ENCODE measurements at regions not wholly inside any gene's neighbourhood (a gene's known extent, or its start where the extent isn't known, plus 50 kb on each side); places are given as distances from the start of the nearest gene placed in this dataset.

DNA sequence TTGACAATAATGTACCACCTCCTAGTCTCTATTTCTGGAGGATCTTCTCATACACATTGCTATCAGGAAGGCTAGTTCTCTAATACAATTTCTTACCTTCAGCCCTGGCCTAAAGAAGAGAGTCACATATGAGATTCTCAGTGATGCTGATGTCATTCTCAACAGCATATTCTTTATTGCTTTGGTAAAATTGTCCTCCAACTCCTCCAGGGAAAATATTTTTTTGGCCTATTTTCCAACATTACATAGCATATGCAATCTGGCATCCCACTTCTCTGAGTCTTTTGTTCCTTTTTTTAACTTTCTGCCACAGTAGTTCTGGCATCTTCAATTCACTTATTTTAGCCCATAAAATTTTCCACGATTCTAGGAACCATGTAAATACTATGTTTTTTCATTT is 2363.1 kb downstream of the ARAP2 start:
- TF ChIP-seq TOX (CRISPR knock-in tag; IDR thresholded peaks at IDR 0.05; ENCODE audit: borderline replicate concordance), result no peak
- TF ChIP-seq, protein P1, sequence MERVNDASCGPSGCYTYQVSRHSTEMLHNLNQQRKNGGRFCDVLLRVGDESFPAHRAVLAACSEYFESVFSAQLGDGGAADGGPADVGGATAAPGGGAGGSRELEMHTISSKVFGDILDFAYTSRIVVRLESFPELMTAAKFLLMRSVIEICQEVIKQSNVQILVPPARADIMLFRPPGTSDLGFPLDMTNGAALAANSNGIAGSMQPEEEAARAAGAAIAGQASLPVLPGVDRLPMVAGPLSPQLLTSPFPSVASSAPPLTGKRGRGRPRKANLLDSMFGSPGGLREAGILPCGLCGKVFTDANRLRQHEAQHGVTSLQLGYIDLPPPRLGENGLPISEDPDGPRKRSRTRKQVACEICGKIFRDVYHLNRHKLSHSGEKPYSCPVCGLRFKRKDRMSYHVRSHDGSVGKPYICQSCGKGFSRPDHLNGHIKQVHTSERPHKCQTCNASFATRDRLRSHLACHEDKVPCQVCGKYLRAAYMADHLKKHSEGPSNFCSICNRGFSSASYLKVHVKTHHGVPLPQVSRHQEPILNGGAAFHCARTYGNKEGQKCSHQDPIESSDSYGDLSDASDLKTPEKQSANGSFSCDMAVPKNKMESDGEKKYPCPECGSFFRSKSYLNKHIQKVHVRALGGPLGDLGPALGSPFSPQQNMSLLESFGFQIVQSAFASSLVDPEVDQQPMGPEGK (CRISPR knock-in tag; IDR thresholded peaks at IDR 0.05; ENCODE audit: borderline replicate concordance), result no peak
- no peak for TF ChIP-seq ZNF70 (CRISPR knock-in tag; IDR thresholded peaks at IDR 0.05)
- no peak for TF ChIP-seq OSR1 (CRISPR knock-in tag; IDR thresholded peaks at IDR 0.05)
- no peak for TF ChIP-seq ARNTL (CRISPR knock-in tag; IDR thresholded peaks at IDR 0.05; ENCODE audit: borderline replicate concordance, low read depth)
- TF ChIP-seq, protein P2, sequence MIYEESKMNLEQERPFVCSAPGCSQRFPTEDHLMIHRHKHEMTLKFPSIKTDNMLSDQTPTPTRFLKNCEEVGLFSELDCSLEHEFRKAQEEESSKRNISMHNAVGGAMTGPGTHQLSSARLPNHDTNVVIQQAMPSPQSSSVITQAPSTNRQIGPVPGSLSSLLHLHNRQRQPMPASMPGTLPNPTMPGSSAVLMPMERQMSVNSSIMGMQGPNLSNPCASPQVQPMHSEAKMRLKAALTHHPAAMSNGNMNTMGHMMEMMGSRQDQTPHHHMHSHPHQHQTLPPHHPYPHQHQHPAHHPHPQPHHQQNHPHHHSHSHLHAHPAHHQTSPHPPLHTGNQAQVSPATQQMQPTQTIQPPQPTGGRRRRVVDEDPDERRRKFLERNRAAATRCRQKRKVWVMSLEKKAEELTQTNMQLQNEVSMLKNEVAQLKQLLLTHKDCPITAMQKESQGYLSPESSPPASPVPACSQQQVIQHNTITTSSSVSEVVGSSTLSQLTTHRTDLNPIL (CRISPR knock-in tag; IDR thresholded peaks at IDR 0.05; ENCODE audit: low read depth), result no peak

Measured in SK-N-SH treated with all-trans-retinoic acid at 6 μM for 48 hours (cell line).